ENCODE measurements at regions not wholly inside any gene's neighbourhood (a gene's known extent, or its start where the extent isn't known, plus 50 kb on each side); places are given as distances from the start of the nearest gene placed in this dataset.

DNA sequence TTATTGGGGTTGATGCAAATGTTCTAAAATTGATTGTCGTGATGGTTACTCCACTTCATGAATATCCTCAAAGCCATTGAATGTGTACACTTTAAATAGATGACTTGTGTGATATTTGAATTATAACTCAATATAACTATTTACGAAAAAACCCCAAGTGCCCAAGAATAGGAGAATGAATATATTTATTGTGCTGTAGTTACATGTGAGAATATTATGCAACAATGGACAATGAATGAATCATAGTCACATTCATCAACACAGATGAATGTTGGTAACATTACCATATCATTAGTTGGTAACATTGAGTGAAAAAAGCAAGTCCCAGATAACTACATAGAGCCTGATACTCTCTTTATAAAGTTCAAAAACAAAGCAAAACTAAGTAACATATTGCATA, 127.8 kb upstream of the UBL3 start:
- no TSS peak for BruUV-seq (replicated peaks)

DNA sequence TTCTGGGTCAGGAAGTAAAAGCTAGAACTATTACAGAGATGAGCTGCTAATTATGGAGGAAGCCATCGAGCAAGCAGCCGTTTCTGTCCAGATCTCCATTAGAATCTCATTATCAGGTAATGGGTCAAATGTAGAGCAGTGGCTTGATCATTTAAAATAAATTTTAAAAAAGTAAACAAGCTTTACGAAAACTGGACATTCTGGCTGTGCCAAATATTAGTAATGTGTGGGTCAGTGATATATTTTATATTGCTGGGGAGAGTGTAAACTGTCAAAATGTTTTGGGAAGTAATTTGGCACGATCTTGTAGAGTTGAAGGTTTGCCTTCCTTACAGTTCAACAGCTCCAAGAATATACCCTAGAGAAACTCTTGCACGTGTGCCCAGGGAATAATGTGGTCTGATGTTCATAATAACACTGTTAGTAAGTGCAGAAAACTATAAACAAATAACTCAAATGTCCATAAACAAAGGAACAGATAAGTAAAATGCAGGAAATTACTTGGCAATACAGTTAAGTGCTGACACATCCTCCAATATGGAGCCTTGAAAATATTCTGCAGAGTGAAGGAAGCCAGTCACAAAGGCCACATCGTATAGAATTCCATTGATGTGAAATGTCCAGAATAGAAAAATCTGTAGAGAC, 127.2 kb upstream of the UBL3 start:
- CTCF ChIA-PET (ENCODE audit: unreplicated experiment): no interaction called here
- POLR2A ChIA-PET: no interaction called here
- H3K4me1 ChIP-seq (ENCODE audit: insufficient read depth, low read length, poor library complexity, severe bottlenecking): no peaks in the 10 kb centered on the region

More for the DNA sequence above, 127.8 kb upstream of the UBL3 start:
- Histone ChIP-seq H3K27ac (ENCODE audit: low read depth, low read length, poor library complexity, severe bottlenecking) (no peak overlapping the region), H3K79me2 (ENCODE audit: insufficient read depth, low read depth, low read length) (no peaks in the 10 kb centered on the region), H3K4me2 (ENCODE audit: low read length) (no peak overlapping the region), H3K9me2 (ENCODE audit: insufficient read depth, low read length) (no peaks in the 10 kb centered on the region), H3K36me3 (ENCODE audit: insufficient read depth, low read length) (no peaks in the 10 kb centered on the region), H3K4me3 (ENCODE audit: low read depth, low read length, poor library complexity, severe bottlenecking) (no peak overlapping the region), H3K9me3 (ENCODE audit: low read length) (no peaks in the 10 kb centered on the region), H2AFZ (ENCODE audit: low read length) (no peak overlapping the region), H4K20me1 (ENCODE audit: insufficient read depth, low read length) (no peaks in the 10 kb centered on the region), H3K4me1 (ENCODE audit: insufficient read depth, low read length, poor library complexity, severe bottlenecking) (no peaks in the 10 kb centered on the region)
- ChIA-PET POLR2A (no interaction called here), CTCF (ENCODE audit: unreplicated experiment) (no interaction called here)
- no peak for DNase-seq (ENCODE audit: low spot score)
- TF ChIP-seq EZH2phosphoT487 (IDR thresholded peaks at IDR 0.05; ENCODE audit: borderline replicate concordance, low read depth, low read length): no peak
- TF ChIP-seq, protein P1, sequence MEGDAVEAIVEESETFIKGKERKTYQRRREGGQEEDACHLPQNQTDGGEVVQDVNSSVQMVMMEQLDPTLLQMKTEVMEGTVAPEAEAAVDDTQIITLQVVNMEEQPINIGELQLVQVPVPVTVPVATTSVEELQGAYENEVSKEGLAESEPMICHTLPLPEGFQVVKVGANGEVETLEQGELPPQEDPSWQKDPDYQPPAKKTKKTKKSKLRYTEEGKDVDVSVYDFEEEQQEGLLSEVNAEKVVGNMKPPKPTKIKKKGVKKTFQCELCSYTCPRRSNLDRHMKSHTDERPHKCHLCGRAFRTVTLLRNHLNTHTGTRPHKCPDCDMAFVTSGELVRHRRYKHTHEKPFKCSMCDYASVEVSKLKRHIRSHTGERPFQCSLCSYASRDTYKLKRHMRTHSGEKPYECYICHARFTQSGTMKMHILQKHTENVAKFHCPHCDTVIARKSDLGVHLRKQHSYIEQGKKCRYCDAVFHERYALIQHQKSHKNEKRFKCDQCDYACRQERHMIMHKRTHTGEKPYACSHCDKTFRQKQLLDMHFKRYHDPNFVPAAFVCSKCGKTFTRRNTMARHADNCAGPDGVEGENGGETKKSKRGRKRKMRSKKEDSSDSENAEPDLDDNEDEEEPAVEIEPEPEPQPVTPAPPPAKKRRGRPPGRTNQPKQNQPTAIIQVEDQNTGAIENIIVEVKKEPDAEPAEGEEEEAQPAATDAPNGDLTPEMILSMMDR (conservative IDR thresholded peaks at IDR 0.05; ENCODE audit: low read length): no peak
- intact Hi-C loops (cut with micrococcal nuclease; ENCODE audit: unreplicated experiment): no loop called here

DNA sequence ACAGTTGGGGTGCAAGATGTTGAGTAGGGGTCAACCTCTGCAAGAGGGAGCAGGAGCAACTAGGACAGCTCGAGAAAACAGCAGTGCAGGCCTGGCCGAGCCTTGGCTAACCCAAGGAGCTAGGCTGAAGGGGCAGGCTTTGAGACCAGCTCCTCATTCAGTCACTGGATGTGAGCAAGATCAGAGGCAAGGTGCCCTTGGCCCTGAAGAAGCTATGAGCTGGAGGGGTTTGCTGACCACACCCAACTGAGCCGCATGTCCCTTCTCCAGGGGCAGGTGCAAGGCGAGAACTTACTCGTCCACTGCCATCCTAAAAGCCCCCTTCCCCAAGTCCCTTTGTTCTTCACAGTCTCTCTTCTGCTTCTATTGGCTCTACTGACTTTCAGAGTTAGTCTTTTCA, 126.1 kb upstream of the UBL3 start:
- no peak for DNase-seq (ENCODE audit: low spot score)
- Histone ChIP-seq H2AFZ (ENCODE audit: low read length) (no peak overlapping the region), H3K79me2 (ENCODE audit: insufficient read depth, low read depth, low read length) (no peaks in the 10 kb centered on the region), H3K4me3 (ENCODE audit: low read depth, low read length, poor library complexity, severe bottlenecking) (no peak overlapping the region), H3K36me3 (ENCODE audit: insufficient read depth, low read length) (no peaks in the 10 kb centered on the region), H3K4me1 (ENCODE audit: insufficient read depth, low read length, poor library complexity, severe bottlenecking) (no peaks in the 10 kb centered on the region), H3K27ac (ENCODE audit: low read depth, low read length, poor library complexity, severe bottlenecking) (no peak overlapping the region), H3K9me2 (ENCODE audit: insufficient read depth, low read length) (no peaks in the 10 kb centered on the region), H3K9me3 (ENCODE audit: low read length) (no peaks in the 10 kb centered on the region), H4K20me1 (ENCODE audit: insufficient read depth, low read length) (no peaks in the 10 kb centered on the region), H3K4me2 (ENCODE audit: low read length) (no peak overlapping the region)
- intact Hi-C loops (cut with micrococcal nuclease; ENCODE audit: unreplicated experiment): no loop called here
- POLR2A ChIA-PET: no interaction called here
- CTCF ChIA-PET (ENCODE audit: unreplicated experiment): no interaction called here
- TF ChIP-seq, protein P1 (conservative IDR thresholded peaks at IDR 0.05; ENCODE audit: low read length): no peak
- no peak for TF ChIP-seq EZH2phosphoT487 (IDR thresholded peaks at IDR 0.05; ENCODE audit: borderline replicate concordance, low read depth, low read length)
- no TSS peak for BruUV-seq (replicated peaks)

More for the DNA sequence above, 127.2 kb upstream of the UBL3 start:
- H2AFZ ChIP-seq (ENCODE audit: low read length): no peak overlapping the region
- intact Hi-C loops (cut with micrococcal nuclease; ENCODE audit: unreplicated experiment): no loop called here
- no peak overlapping the region for H3K4me3 ChIP-seq (ENCODE audit: low read depth, low read length, poor library complexity, severe bottlenecking)
- H4K20me1 ChIP-seq (ENCODE audit: insufficient read depth, low read length): no peaks in the 10 kb centered on the region
- no peaks in the 10 kb centered on the region for H3K9me2 ChIP-seq (ENCODE audit: insufficient read depth, low read length)
- BruUV-seq (replicated peaks): no TSS peak
- no peak for DNase-seq (ENCODE audit: low spot score)
- H3K4me2 ChIP-seq (ENCODE audit: low read length): no peak overlapping the region
- no peaks in the 10 kb centered on the region for H3K79me2 ChIP-seq (ENCODE audit: insufficient read depth, low read depth, low read length)
- H3K27ac ChIP-seq (ENCODE audit: low read depth, low read length, poor library complexity, severe bottlenecking): no peak overlapping the region
- H3K9me3 ChIP-seq (ENCODE audit: low read length): no peaks in the 10 kb centered on the region
- TF ChIP-seq, protein P1 (conservative IDR thresholded peaks at IDR 0.05; ENCODE audit: low read length): no peak
- no peak for TF ChIP-seq EZH2phosphoT487 (IDR thresholded peaks at IDR 0.05; ENCODE audit: borderline replicate concordance, low read depth, low read length)
- H3K36me3 ChIP-seq (ENCODE audit: insufficient read depth, low read length): no peaks in the 10 kb centered on the region

Data from OCI-LY7 (cell line).